ENCODE measurements at regions not wholly inside any gene's neighbourhood (a gene's known extent, or its start where the extent isn't known, plus 50 kb on each side); places are given as distances from the start of the nearest gene placed in this dataset.
A peak's percentile ranks its signal among the peaks of the same experiment; 100 is the strongest.

GRCh38 chr11:11789735-11790369 lies 51.9 kb upstream of the USP47 start:
- DNase-seq, result no peak

GRCh38 chr11:11788063-11788710 lies 53.6 kb upstream of the USP47 start:
- no peak for DNase-seq

GRCh38 chr11:11787305-11788062 lies 54.3 kb upstream of the USP47 start:
- peak; percentile 22 for DNase-seq

- DNase-seq, result no peak
These were observed 55.0 kb upstream of the USP47 start for GRCh38 chr11:11786771-11787170.

- no peak for DNase-seq
These were observed 55.5 kb upstream of the USP47 start for GRCh38 chr11:11786234-11786633.

- peak; percentile 67 for DNase-seq
These were observed 59.2 kb upstream of the USP47 start for GRCh38 chr11:11782532-11783110.

- no peak for DNase-seq
These were observed 60.9 kb upstream of the USP47 start for GRCh38 chr11:11780858-11781257.

GRCh38 chr11:11779975-11780374 lies 61.8 kb upstream of the USP47 start:
- DNase-seq, result no peak

- DNase-seq, result no peak
These were observed 63.9 kb upstream of the USP47 start for GRCh38 chr11:11777897-11778296.

- DNase-seq, result no peak
These were observed 65.1 kb upstream of the USP47 start for GRCh38 chr11:11776714-11777113.

GRCh38 chr11:11774928-11775327 lies 66.8 kb upstream of the USP47 start:
- DNase-seq, result no peak

- DNase-seq, result no peak
These were observed 68.8 kb upstream of the USP47 start for GRCh38 chr11:11772865-11773515.

GRCh38 chr11:11770921-11771486 lies 70.8 kb upstream of the USP47 start:
- no peak for DNase-seq

- DNase-seq, result no peak
These were observed 71.5 kb upstream of the USP47 start for GRCh38 chr11:11770296-11770695.

- no peak for DNase-seq
These were observed 72.0 kb upstream of the USP47 start for GRCh38 chr11:11769782-11770181.

- no peak for DNase-seq
These were observed 72.4 kb upstream of the USP47 start for GRCh38 chr11:11769362-11769761.

- DNase-seq, result no peak
These were observed 77.4 kb upstream of the USP47 start for GRCh38 chr11:11764423-11764803.

- no peak for DNase-seq
These were observed 77.9 kb upstream of the USP47 start for GRCh38 chr11:11763796-11764422.

- no peak for DNase-seq
These were observed 80.9 kb upstream of the USP47 start for GRCh38 chr11:11760838-11761237.

GRCh38 chr11:11758603-11759196 lies 83.1 kb upstream of the USP47 start:
- no peak for DNase-seq

GRCh38 chr11:11757909-11758308 lies 83.9 kb upstream of the USP47 start:
- DNase-seq, result no peak

- no peak for DNase-seq
These were observed 85.1 kb upstream of the USP47 start for GRCh38 chr11:11756718-11757117.
